Liver (tissue), 3 donors: ENCODE measurements at regions not wholly inside any gene's neighbourhood (a gene's known extent, or its start where the extent isn't known, plus 50 kb on each side); places are given as distances from the start of the nearest gene placed in this dataset.

Experiments
- CTCF ChIP-seq: fragments of 150-350 bp; IDR thresholded peaks from 2 replicates; pipeline ENCODE4 v1.5.1; 2017; ENCODE audit warnings: improper control_type of control experiment, low read depth, low read length; ENCODE audit not compliant: missing input control
- RAD21 ChIP-seq, 2 donors: IDR thresholded peaks; 2 replicates each; pipeline ENCODE4 v1.6.1; 2016; ENCODE audit warnings: antibody characterized with exemption in 2 of 2, mild to moderate bottlenecking in 2 of 2
- donor health status: healthy.
- donor health status: healthy.

GRCh38 chr20:54716790-54717189 is 241.4 kb downstream of the DOK5 start:
- TF ChIP-seq CTCF: no peak
- TF ChIP-seq RAD21 (IDR thresholded peaks at IDR 0.05): no peak
